Neuronal stem cell (in vitro differentiated cells): ENCODE measurements at regions not wholly inside any gene's neighbourhood (a gene's known extent, or its start where the extent isn't known, plus 50 kb on each side); places are given as distances from the start of the nearest gene placed in this dataset.

Experiments
- DNase-seq: peaks from one replicate; pipeline ENCODE4 v3.0.0-alpha.2; 2013; ENCODE audit warnings: low spot score
- H2AFZ ChIP-seq: one replicate; pipeline ENCODE4 v1.6.1; 2013; ENCODE audit warnings: mild to moderate bottlenecking, low read length, inconsistent platforms
- H2AK5ac ChIP-seq: 2 replicates; pipeline ENCODE4 v1.6.1; 2013; ENCODE audit warnings: low read depth, mild to moderate bottlenecking, inconsistent platforms, low read length, moderate library complexity, mixed read lengths
- H2BK120ac ChIP-seq: 2 replicates; pipeline ENCODE4 v1.6.1; 2013; ENCODE audit warnings: low read depth, mild to moderate bottlenecking, inconsistent platforms, low read length, moderate library complexity, mixed read lengths
- H2BK12ac ChIP-seq: one replicate; pipeline ENCODE4 v1.6.1; 2013; ENCODE audit warnings: low read length, inconsistent platforms
- H2BK15ac ChIP-seq: 2 replicates; pipeline ENCODE4 v1.6.1; 2013; ENCODE audit warnings: mild to moderate bottlenecking, low read length, inconsistent platforms, mixed read lengths
- H2BK5ac ChIP-seq: one replicate; pipeline ENCODE4 v1.6.1; 2013; ENCODE audit warnings: inconsistent platforms, mild to moderate bottlenecking, low read length, moderate library complexity
- H3K14ac ChIP-seq: one replicate; pipeline ENCODE4 v1.6.1; 2013; ENCODE audit warnings: low read length, inconsistent platforms
- H3K18ac ChIP-seq: 2 replicates; pipeline ENCODE4 v1.6.1; 2013; ENCODE audit warnings: low read length, inconsistent platforms
- H3K23ac ChIP-seq: 2 replicates; pipeline ENCODE4 v1.6.1; 2013; ENCODE audit warnings: low read depth, mild to moderate bottlenecking, mixed read lengths, low read length, inconsistent platforms; ENCODE audit not compliant: poor library complexity
- H3K27ac ChIP-seq: replicated peaks from 3 replicates; pipeline ENCODE4 v1.5.1; 2013; ENCODE audit warnings: low read length, inconsistent platforms
- H3K27me3 ChIP-seq, 3 experiments: 2 replicates each; pipeline ENCODE4 v1.6.1; 2013; ENCODE audit warnings: low read length in 3 of 3, mild to moderate bottlenecking in 2 of 3, inconsistent platforms in 1 of 3, low read depth in 1 of 3, mixed read lengths in 1 of 3, moderate library complexity in 1 of 3; ENCODE audit not compliant: control insufficient read depth in 3 of 3, insufficient read depth in 3 of 3
- H3K36me3 ChIP-seq, 2 donors: replicated peaks in 1 of 2; 2 replicates each; pipeline ENCODE4 v1.6.1; 2013; ENCODE audit warnings: low read length in 2 of 2; ENCODE audit not compliant: control insufficient read depth in 2 of 2, insufficient read depth in 2 of 2
- H3K4ac ChIP-seq: 2 replicates; pipeline ENCODE4 v1.6.1; 2013; ENCODE audit warnings: inconsistent platforms, mild to moderate bottlenecking, low read length, moderate library complexity
- H3K4me1 ChIP-seq, 2 donors: 1 replicate in 1 of 2; 2 replicates in 1 of 2; pipeline ENCODE4 v1.6.1; 2013; ENCODE audit warnings: low read length in 2 of 2, low read depth in 1 of 2; ENCODE audit not compliant: control insufficient read depth in 2 of 2, insufficient read depth in 1 of 2
- H3K4me2 ChIP-seq: one replicate; pipeline ENCODE4 v1.6.1; 2013; ENCODE audit warnings: mild to moderate bottlenecking, low read length, inconsistent platforms; ENCODE audit not compliant: insufficient read depth, poor library complexity, severe bottlenecking
- H3K4me3 ChIP-seq, 2 donors: 2 replicates each; pipeline ENCODE4 v1.5.1; 2013; ENCODE audit warnings: low read length in 2 of 2, mild to moderate bottlenecking in 2 of 2, inconsistent platforms in 1 of 2, moderate library complexity in 1 of 2
- H3K79me1 ChIP-seq: one replicate; pipeline ENCODE4 v1.6.1; 2013; ENCODE audit warnings: low read depth, mild to moderate bottlenecking, inconsistent platforms, low read length, moderate library complexity
- H3K9ac ChIP-seq: one replicate; pipeline ENCODE4 v1.6.1; 2013; ENCODE audit warnings: mild to moderate bottlenecking, low read depth, low read length, inconsistent platforms; ENCODE audit not compliant: poor library complexity
- H3K9me3 ChIP-seq, 2 donors: replicated peaks in 1 of 2; 2 replicates each; pipeline versions ENCODE3 to v1.6.1; 2013; ENCODE audit warnings: low read length in 2 of 2, mild to moderate bottlenecking in 2 of 2, inconsistent platforms in 1 of 2, low read depth in 1 of 2, mixed read lengths in 1 of 2, moderate library complexity in 1 of 2; ENCODE audit not compliant: control insufficient read depth in 2 of 2, insufficient read depth in 1 of 2
- H4K8ac ChIP-seq: one replicate; pipeline ENCODE4 v1.6.1; 2013; ENCODE audit warnings: low read depth, mild to moderate bottlenecking, inconsistent platforms, low read length, moderate library complexity
- H4K91ac ChIP-seq: one replicate; pipeline ENCODE4 v1.6.1; 2013; ENCODE audit warnings: low read length, low read depth, mild to moderate bottlenecking, inconsistent platforms; ENCODE audit not compliant: poor library complexity
- WGBS, 2 donors: extraction: QIAGEN DNeasy Blood & Tissue Kit; methylation state at CpG; one replicate each; pipeline ENCODE4 v1.1.7; 2013; ENCODE audit warnings: missing lambda C conversion rate in 2 of 2, mixed read lengths in 1 of 2; ENCODE audit not compliant: insufficient read length in 2 of 2, insufficient replicate concordance in 1 of 2; ENCODE audit errors: extremely low coverage in 2 of 2; 5-methylcytosine and 5-hydroxymethylcytosine counted together

DNA sequence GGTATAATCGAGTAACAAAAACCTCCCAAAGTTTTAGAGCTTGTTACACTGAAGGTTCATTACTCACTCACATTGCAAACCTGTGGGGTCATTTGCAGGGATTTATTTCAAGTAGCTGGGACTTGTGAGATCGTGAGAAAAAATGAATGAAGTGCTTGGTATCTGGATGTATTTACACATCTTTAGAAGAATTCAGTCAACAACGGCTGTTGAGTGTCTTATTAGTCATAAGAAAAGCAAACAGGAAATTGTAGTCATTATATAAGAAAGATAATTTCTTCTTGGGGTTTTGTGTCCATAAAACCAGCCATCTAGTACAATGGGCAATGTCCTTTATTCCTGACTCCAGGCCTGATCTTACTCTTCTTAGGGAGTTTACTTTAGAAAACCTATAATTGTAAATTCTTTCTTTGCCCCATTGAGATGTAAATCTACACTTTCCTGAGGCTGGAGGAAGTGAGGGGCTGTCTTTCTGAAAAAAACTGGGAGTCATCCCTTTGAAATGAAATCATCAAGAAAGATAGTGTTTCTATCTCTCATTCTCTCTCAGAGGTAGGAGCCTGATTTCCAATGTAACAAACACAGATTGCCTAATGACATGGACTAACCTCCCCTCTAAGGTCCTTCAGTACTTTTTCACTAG, 202.5 kb upstream of the ASCC3 start:
- Histone ChIP-seq H3K36me3 (no peaks in the 10 kb centered on the region), H4K91ac (no peak overlapping the region), H3K27me3 (no peaks in the 10 kb centered on the region), H2BK15ac (no peak overlapping the region), H2BK120ac (no peak overlapping the region), H2BK12ac (no peak overlapping the region), H3K4me1 (peaks cover 2 to 6% of the 10 kb centered on the region in 2 donors), H3K14ac (no peak overlapping the region), H3K4ac (no peak overlapping the region), H3K4me2 (no peak overlapping the region), H3K79me1 (no peaks in the 10 kb centered on the region), H3K9ac (no peak overlapping the region), H3K23ac (no peak overlapping the region), H4K8ac (no peak overlapping the region), H3K27ac (no peak overlapping the region), H3K4me3 (no peak overlapping the region), H2AFZ (peak overlapping the region; percentile 72), H2AK5ac (no peak overlapping the region), H3K9me3 (no peaks in the 10 kb centered on the region), H2BK5ac (no peak overlapping the region), H3K18ac (no peak overlapping the region)
- DNase-seq, result no peak
- no CpG with 5 or more reads among the region's 3 CpGs for WGBS, 2 donors

- H3K36me3 ChIP-seq, result no peaks in the 10 kb centered on the region
- no peaks in the 10 kb centered on the region for H3K79me1 ChIP-seq
- no peak overlapping the region for H4K8ac ChIP-seq
- no peak overlapping the region for H2BK15ac ChIP-seq
- peaks cover 2 to 6% of the 10 kb centered on the region in 2 donors for H3K4me1 ChIP-seq
- no peak overlapping the region for H3K18ac ChIP-seq
- H3K4ac ChIP-seq, result no peak overlapping the region
- no peak overlapping the region for H3K9ac ChIP-seq
- no peak overlapping the region for H4K91ac ChIP-seq
- H2BK12ac ChIP-seq, result no peak overlapping the region
- no peak for DNase-seq
- no peak overlapping the region for H3K27ac ChIP-seq
- H3K23ac ChIP-seq, result no peak overlapping the region
- no peak overlapping the region for H3K14ac ChIP-seq
- no peaks in the 10 kb centered on the region for H3K9me3 ChIP-seq
- H2BK120ac ChIP-seq, result no peak overlapping the region
- no CpG with 5 or more reads among the region's 3 CpGs for WGBS, 2 donors
- H3K4me3 ChIP-seq, result no peak overlapping the region
- H2BK5ac ChIP-seq, result no peak overlapping the region
- H3K27me3 ChIP-seq, result no peaks in the 10 kb centered on the region
- no peak overlapping the region for H2AFZ ChIP-seq
- no peak overlapping the region for H3K4me2 ChIP-seq
- H2AK5ac ChIP-seq, result no peak overlapping the region
Measured at GRCh38 chr6:101085327-101085726, 204.2 kb upstream of the ASCC3 start.

GRCh38 chr6:101086473-101086872, 205.3 kb upstream of the ASCC3 start:
- Histone ChIP-seq H2BK120ac (no peak overlapping the region), H2BK15ac (no peak overlapping the region), H3K9me3 (no peaks in the 10 kb centered on the region), H3K14ac (no peak overlapping the region), H2BK12ac (no peak overlapping the region), H3K27me3 (no peaks in the 10 kb centered on the region), H3K9ac (no peak overlapping the region), H3K18ac (no peak overlapping the region), H2AK5ac (no peak overlapping the region), H2BK5ac (no peak overlapping the region), H2AFZ (no peak overlapping the region), H3K27ac (no peak overlapping the region), H4K91ac (no peak overlapping the region), H3K4me2 (no peak overlapping the region), H3K4me1 (peaks cover 2 to 6% of the 10 kb centered on the region in 2 donors), H3K4me3 (no peak overlapping the region), H3K4ac (no peak overlapping the region), H3K79me1 (no peaks in the 10 kb centered on the region), H3K36me3 (no peaks in the 10 kb centered on the region), H4K8ac (no peak overlapping the region), H3K23ac (no peak overlapping the region)
- no CpG with 5 or more reads among the region's 1 CpG for WGBS, 2 donors
- no peak for DNase-seq

DNA sequence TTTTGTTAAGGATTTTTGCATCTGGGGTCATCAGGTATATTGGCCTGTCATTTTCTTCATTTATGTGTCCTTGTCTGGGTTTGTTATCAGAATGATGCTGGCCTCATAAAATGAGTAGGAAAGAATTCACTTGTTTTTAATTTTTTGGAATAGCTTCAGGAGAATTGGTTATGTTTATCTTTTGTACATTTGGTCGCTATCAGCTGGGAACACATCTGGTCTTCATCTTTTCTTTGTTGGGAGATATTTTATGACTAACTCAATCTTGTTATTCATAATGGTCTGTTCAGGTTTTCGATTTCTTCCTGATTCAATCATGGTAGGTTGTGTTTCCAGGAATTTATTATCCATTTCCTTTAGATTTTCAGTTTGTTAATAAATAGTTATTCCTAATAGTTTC, 207.5 kb upstream of the ASCC3 start:
- no peak overlapping the region for H3K23ac ChIP-seq
- H3K27me3 ChIP-seq, result no peaks in the 10 kb centered on the region
- H3K79me1 ChIP-seq, result no peaks in the 10 kb centered on the region
- H3K36me3 ChIP-seq, result no peaks in the 10 kb centered on the region
- H3K27ac ChIP-seq, result no peak overlapping the region
- H3K4ac ChIP-seq, result no peak overlapping the region
- H2BK12ac ChIP-seq, result no peak overlapping the region
- no peak overlapping the region for H3K18ac ChIP-seq
- no peak overlapping the region for H3K4me2 ChIP-seq
- no peak overlapping the region for H2AK5ac ChIP-seq
- H3K14ac ChIP-seq, result no peak overlapping the region
- peaks cover 2 to 4% of the 10 kb centered on the region in 2 donors for H3K4me1 ChIP-seq
- H2BK15ac ChIP-seq, result no peak overlapping the region
- H2BK5ac ChIP-seq, result no peak overlapping the region
- no peak overlapping the region for H2AFZ ChIP-seq
- H3K9ac ChIP-seq, result no peak overlapping the region
- WGBS, 2 donors, result no CpG with 5 or more reads among the region's 2 CpGs
- peaks cover 0 to 6% of the 10 kb centered on the region in 2 donors for H3K9me3 ChIP-seq
- no peak overlapping the region for H4K91ac ChIP-seq
- DNase-seq, result no peak
- H4K8ac ChIP-seq, result no peak overlapping the region
- no peak overlapping the region for H3K4me3 ChIP-seq
- no peak overlapping the region for H2BK120ac ChIP-seq
